ENCODE measurements at regions not wholly inside any gene's neighbourhood (a gene's known extent, or its start where the extent isn't known, plus 50 kb on each side); places are given as distances from the start of the nearest gene placed in this dataset.

DNA sequence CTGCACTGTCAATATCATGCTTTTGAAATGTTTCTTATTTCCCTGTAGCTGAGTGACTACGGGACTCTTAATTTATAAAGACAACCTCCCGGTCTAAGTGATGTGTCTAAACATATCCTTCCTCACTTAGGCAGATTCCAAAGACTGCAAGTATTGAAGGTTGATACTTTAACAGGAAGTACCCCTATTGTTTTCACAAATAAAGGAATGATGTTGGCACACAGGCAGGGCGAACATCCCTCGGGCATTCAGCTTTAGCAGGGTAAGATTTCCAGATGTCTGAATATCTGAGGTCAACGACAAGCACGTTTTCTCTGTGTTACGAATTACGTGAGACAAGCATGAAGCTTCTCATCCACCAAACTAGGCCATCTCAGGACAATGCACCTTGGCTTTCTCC, 638.0 kb upstream of the FRG1 start:
- intact Hi-C loops (cut with DNase I; ENCODE audit: low total_unique reads) = no loop called here
- Histone ChIP-seq H3K4me3 (no peak overlapping the region), H3K36me3 (no peaks in the 10 kb centered on the region), H3K9me3 (no peaks in the 10 kb centered on the region), H3K4me1 (no peaks in the 10 kb centered on the region), H3K27ac (no peak overlapping the region), H3K27me3 (replicated peaks in 1 of 7) (no peaks in the 10 kb centered on the region)
- no peak for TF ChIP-seq CTCF (IDR thresholded peaks at IDR 0.05 in 8 of 11, conservative IDR thresholded peaks at IDR 0.05 in 3 of 11)
- DNase-seq = no peak
- 58 to 92% (median 76%) methylated on average over 8 of the region's 8 CpGs for WGBS, 5 donors

DNA sequence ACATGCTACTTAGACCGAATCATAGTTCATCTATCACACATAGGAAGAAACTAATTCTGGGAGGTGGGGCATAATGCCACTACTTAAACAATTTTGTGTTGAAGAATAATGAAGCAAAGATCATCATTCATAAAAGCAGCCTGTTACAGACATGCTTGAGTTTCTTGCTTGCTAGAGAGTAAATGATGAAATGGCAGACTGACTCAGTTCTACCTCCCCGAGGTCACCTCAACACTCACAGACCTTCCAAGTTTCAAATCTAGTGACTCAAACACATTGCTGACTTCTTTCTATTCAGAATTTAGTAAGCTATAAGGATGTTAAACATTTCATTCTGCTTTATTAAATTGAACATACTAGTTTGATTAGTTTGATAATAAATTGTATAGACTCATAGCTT, 636.5 kb upstream of the FRG1 start:
- no peaks in the 10 kb centered on the region for H3K36me3 ChIP-seq
- intact Hi-C loops (cut with DNase I; ENCODE audit: low total_unique reads) = no loop called here
- H3K4me1 ChIP-seq = no peaks in the 10 kb centered on the region
- H3K4me3 ChIP-seq = no peak overlapping the region
- DNase-seq = no peak
- H3K27me3 ChIP-seq (replicated peaks in 1 of 7) = no peaks in the 10 kb centered on the region
- no peak overlapping the region for H3K27ac ChIP-seq
- no peak for TF ChIP-seq CTCF (IDR thresholded peaks at IDR 0.05 in 8 of 11, conservative IDR thresholded peaks at IDR 0.05 in 3 of 11)
- TF ChIP-seq POLR2AphosphoS5 (IDR thresholded peaks at IDR 0.05) = no peak
- TF ChIP-seq POLR2A (IDR thresholded peaks at IDR 0.05) = no peak
- 62 to 83% (median 81%) methylated on average over 2 of the region's 2 CpGs for WGBS, 5 donors
- H3K9me3 ChIP-seq = no peaks in the 10 kb centered on the region

GRCh38 chr4:189304809-189305208, 635.9 kb upstream of the FRG1 start:
- H3K4me3 ChIP-seq = no peak overlapping the region
- H3K36me3 ChIP-seq = no peaks in the 10 kb centered on the region
- DNase-seq = no peak

GRCh38 chr4:189305500-189305899, 635.2 kb upstream of the FRG1 start:
- Histone ChIP-seq H3K27ac (no peak overlapping the region), H3K27me3 (replicated peaks in 1 of 7) (no peaks in the 10 kb centered on the region), H3K36me3 (no peaks in the 10 kb centered on the region), H3K9me3 (no peaks in the 10 kb centered on the region), H3K4me1 (no peaks in the 10 kb centered on the region), H3K4me3 (no peak overlapping the region)
- 44 to 76% (median 56%) methylated on average over 3 of the region's 3 CpGs for WGBS, 5 donors
- intact Hi-C loops (cut with DNase I; ENCODE audit: low total_unique reads) = no loop called here
- TF ChIP-seq POLR2A (IDR thresholded peaks at IDR 0.05) (no peak), CTCF (IDR thresholded peaks at IDR 0.05 in 8 of 11, conservative IDR thresholded peaks at IDR 0.05 in 3 of 11) (no peak), POLR2AphosphoS5 (IDR thresholded peaks at IDR 0.05) (no peak)
- no peak for DNase-seq

More at GRCh38 chr4:189304809-189305208, 635.9 kb upstream of the FRG1 start:
- Histone ChIP-seq H3K4me1 (no peaks in the 10 kb centered on the region), H3K9me3 (no peaks in the 10 kb centered on the region), H3K27ac (no peak overlapping the region), H3K27me3 (replicated peaks in 1 of 7) (no peaks in the 10 kb centered on the region)
- TF ChIP-seq CTCF (IDR thresholded peaks at IDR 0.05 in 8 of 11, conservative IDR thresholded peaks at IDR 0.05 in 3 of 11) (no peak), POLR2AphosphoS5 (IDR thresholded peaks at IDR 0.05) (no peak), POLR2A (IDR thresholded peaks at IDR 0.05) (no peak)
- intact Hi-C loops (cut with DNase I; ENCODE audit: low total_unique reads) = no loop called here
- 15 to 40% (median 16%) methylated on average over 2 of the region's 2 CpGs for WGBS, 5 donors

Measured in spleen (tissue), 11 donors.